SH-SY5Y (cell line): ENCODE measurements at regions not wholly inside any gene's neighbourhood (a gene's known extent, or its start where the extent isn't known, plus 50 kb on each side); places are given as distances from the start of the nearest gene placed in this dataset.

Experiments used
- GATA2 ChIP-seq: IDR thresholded peaks from 2 replicates; pipeline ENCODE4 v1.6.1; 2011; ENCODE audit warnings: mild to moderate bottlenecking, low read depth, low read length
- GATA3 ChIP-seq: IDR thresholded peaks from 2 replicates; pipeline ENCODE4 v1.6.1; 2011; ENCODE audit warnings: low read depth, mild to moderate bottlenecking, low read length, moderate library complexity

- TF ChIP-seq GATA2 = no peak
- no peak for TF ChIP-seq GATA3
These were observed 327.0 kb upstream of the PCDH9 start for GRCh38 chr13:67557118-67557517.
